ENCODE measurements at regions not wholly inside any gene's neighbourhood (a gene's known extent, or its start where the extent isn't known, plus 50 kb on each side); places are given as distances from the start of the nearest gene placed in this dataset.

- TF ChIP-seq ZBTB40 (IDR thresholded peaks at IDR 0.05) (no peak), ZBTB40 (CRISPR knock-in tag; IDR thresholded peaks at IDR 0.05) (no peak), HMG20B (CRISPR knock-in tag; conservative IDR thresholded peaks at IDR 0.05) (no peak), IKZF1 (IDR thresholded peaks at IDR 0.05) (no peak), LBX2 (CRISPR knock-in tag; IDR thresholded peaks at IDR 0.05; ENCODE audit: borderline replicate concordance) (no peak), ZNF83 (CRISPR knock-in tag; IDR thresholded peaks at IDR 0.05; ENCODE audit: borderline replicate concordance) (no peak), ARID5B (CRISPR knock-in tag; IDR thresholded peaks at IDR 0.05) (no peak), ARID4A (CRISPR knock-in tag; IDR thresholded peaks at IDR 0.05; ENCODE audit: borderline replicate concordance) (no peak), CHD4 (IDR thresholded peaks at IDR 0.05; ENCODE audit: borderline replicate concordance, low read length) (no peak), STAG1 (CRISPR knock-in tag; IDR thresholded peaks at IDR 0.05) (no peak), NR1H2 (CRISPR knock-in tag; IDR thresholded peaks at IDR 0.05; ENCODE audit: borderline replicate concordance, low read depth) (no peak), PHF5A (CRISPR knock-in tag; IDR thresholded peaks at IDR 0.05; ENCODE audit: low read depth, unreplicated experiment) (no peak)
These were observed 86.6 kb downstream of the NOC3L start (continued) for GRCh38 chr10:94276140-94276539.
